HepG2 (cell line): ENCODE measurements at regions not wholly inside any gene's neighbourhood (a gene's known extent, or its start where the extent isn't known, plus 50 kb on each side); places are given as distances from the start of the nearest gene placed in this dataset.

Source experiments
- CBX2 ChIP-seq, 2 experiments: fragments of 200-600 bp in 1 of 2; sonication (generic); formaldehyde crosslinking in 1 of 2; IDR thresholded peaks; 2 replicates each; pipeline versions ENCODE4 v1.7.0 to v1.8.1; 2018 to 2022; ENCODE audit warnings: low read depth in 2 of 2, low read length in 1 of 2, mild to moderate bottlenecking in 1 of 2, missing genetic modification reagents in 1 of 2
- DPF2 ChIP-seq: sonication (generic); formaldehyde crosslinking; IDR thresholded peaks from 2 replicates; pipeline ENCODE4 v1.4.0; 2020; ENCODE audit warnings: mild to moderate bottlenecking, low read depth, missing genetic modification reagents, borderline replicate concordance
- ELF1 ChIP-seq: sonication (generic); formaldehyde crosslinking; IDR thresholded peaks from 2 replicates; pipeline ENCODE4 v1.4.0; 2020; ENCODE audit warnings: missing genetic modification reagents
- EZH2 ChIP-seq: conservative IDR thresholded peaks from 2 replicates; pipeline ENCODE4 v1.6.1; 2012; ENCODE audit warnings: mild to moderate bottlenecking, low read depth, low read length, moderate library complexity
- HCFC1 ChIP-seq: fragments of 150-350 bp; IDR thresholded peaks from 2 replicates; pipeline ENCODE4 v1.6.1; 2014; ENCODE audit warnings: low read depth, low read length
- HNRNPK ChIP-seq: fragments of 200-400 bp; formaldehyde crosslinking; IDR thresholded peaks from 2 replicates; pipeline ENCODE4 v1.6.1; 2018; ENCODE audit warnings: low read length, low read depth, moderate library complexity, mild to moderate bottlenecking; ENCODE audit not compliant: poor library complexity, severe bottlenecking
- MIXL1 ChIP-seq: IDR thresholded peaks from 2 replicates; pipeline ENCODE4 v1.6.1; 2016
- ZBTB33 ChIP-seq: sonication (generic); formaldehyde crosslinking; IDR thresholded peaks from 2 replicates; pipeline ENCODE4 v1.4.0; 2020; ENCODE audit warnings: missing genetic modification reagents
- ZKSCAN1 ChIP-seq: fragments of 150-350 bp; IDR thresholded peaks from 2 replicates; pipeline ENCODE4 v1.6.1; 2014; ENCODE audit warnings: low read length
- ZNF891 ChIP-seq: sonication (generic); formaldehyde crosslinking; IDR thresholded peaks from 2 replicates; pipeline ENCODE4 v1.5.0; 2020; ENCODE audit warnings: mild to moderate bottlenecking, missing genetic modification reagents
- TF ChIP-seq, protein P1 (sequence below): sonication (generic); formaldehyde crosslinking; IDR thresholded peaks from 2 replicates; pipeline ENCODE4 v1.5.1; 2020; ENCODE audit warnings: mild to moderate bottlenecking, missing genetic modification reagents, moderate library complexity
- TF ChIP-seq, protein P2 (sequence below): sonication (generic); formaldehyde crosslinking; IDR thresholded peaks from 2 replicates; pipeline ENCODE4 v1.5.0; 2020; ENCODE audit warnings: mild to moderate bottlenecking, missing genetic modification reagents, moderate library complexity
- TF ChIP-seq, protein P3 (sequence below): sonication (generic); formaldehyde crosslinking; IDR thresholded peaks from 2 replicates; pipeline ENCODE4 v1.4.0; 2020; ENCODE audit warnings: mild to moderate bottlenecking, missing genetic modification reagents, borderline replicate concordance
- TF ChIP-seq, protein P4 (sequence below): sonication (generic); formaldehyde crosslinking; IDR thresholded peaks from 2 replicates; pipeline ENCODE4 v1.9.0; 2022; ENCODE audit warnings: missing genetic modification reagents, mild to moderate bottlenecking, borderline replicate concordance

GRCh38 chr17:63170795-63171194 is 204.8 kb downstream of the TANC2 start:
- TF ChIP-seq, protein P1, sequence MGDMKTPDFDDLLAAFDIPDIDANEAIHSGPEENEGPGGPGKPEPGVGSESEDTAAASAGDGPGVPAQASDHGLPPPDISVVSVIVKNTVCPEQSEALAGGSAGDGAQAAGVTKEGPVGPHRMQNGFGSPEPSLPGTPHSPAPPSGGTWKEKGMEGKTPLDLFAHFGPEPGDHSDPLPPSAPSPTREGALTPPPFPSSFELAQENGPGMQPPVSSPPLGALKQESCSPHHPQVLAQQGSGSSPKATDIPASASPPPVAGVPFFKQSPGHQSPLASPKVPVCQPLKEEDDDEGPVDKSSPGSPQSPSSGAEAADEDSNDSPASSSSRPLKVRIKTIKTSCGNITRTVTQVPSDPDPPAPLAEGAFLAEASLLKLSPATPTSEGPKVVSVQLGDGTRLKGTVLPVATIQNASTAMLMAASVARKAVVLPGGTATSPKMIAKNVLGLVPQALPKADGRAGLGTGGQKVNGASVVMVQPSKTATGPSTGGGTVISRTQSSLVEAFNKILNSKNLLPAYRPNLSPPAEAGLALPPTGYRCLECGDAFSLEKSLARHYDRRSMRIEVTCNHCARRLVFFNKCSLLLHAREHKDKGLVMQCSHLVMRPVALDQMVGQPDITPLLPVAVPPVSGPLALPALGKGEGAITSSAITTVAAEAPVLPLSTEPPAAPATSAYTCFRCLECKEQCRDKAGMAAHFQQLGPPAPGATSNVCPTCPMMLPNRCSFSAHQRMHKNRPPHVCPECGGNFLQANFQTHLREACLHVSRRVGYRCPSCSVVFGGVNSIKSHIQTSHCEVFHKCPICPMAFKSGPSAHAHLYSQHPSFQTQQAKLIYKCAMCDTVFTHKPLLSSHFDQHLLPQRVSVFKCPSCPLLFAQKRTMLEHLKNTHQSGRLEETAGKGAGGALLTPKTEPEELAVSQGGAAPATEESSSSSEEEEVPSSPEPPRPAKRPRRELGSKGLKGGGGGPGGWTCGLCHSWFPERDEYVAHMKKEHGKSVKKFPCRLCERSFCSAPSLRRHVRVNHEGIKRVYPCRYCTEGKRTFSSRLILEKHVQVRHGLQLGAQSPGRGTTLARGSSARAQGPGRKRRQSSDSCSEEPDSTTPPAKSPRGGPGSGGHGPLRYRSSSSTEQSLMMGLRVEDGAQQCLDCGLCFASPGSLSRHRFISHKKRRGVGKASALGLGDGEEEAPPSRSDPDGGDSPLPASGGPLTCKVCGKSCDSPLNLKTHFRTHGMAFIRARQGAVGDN = no peak
- TF ChIP-seq MIXL1 (CRISPR knock-in tag) = no peak
- TF ChIP-seq ELF1 (CRISPR knock-in tag) = no peak
- no peak for TF ChIP-seq HNRNPK
- TF ChIP-seq, protein P2, sequence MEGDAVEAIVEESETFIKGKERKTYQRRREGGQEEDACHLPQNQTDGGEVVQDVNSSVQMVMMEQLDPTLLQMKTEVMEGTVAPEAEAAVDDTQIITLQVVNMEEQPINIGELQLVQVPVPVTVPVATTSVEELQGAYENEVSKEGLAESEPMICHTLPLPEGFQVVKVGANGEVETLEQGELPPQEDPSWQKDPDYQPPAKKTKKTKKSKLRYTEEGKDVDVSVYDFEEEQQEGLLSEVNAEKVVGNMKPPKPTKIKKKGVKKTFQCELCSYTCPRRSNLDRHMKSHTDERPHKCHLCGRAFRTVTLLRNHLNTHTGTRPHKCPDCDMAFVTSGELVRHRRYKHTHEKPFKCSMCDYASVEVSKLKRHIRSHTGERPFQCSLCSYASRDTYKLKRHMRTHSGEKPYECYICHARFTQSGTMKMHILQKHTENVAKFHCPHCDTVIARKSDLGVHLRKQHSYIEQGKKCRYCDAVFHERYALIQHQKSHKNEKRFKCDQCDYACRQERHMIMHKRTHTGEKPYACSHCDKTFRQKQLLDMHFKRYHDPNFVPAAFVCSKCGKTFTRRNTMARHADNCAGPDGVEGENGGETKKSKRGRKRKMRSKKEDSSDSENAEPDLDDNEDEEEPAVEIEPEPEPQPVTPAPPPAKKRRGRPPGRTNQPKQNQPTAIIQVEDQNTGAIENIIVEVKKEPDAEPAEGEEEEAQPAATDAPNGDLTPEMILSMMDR (CRISPR knock-in tag) = no peak
- no peak for TF ChIP-seq CBX2 (IDR thresholded peaks at IDR 0.05; ENCODE audit: low read depth, low read length)
- no peak for TF ChIP-seq CBX2 (CRISPR knock-in tag; IDR thresholded peaks at IDR 0.05; ENCODE audit: low read depth)
- no peak for TF ChIP-seq DPF2 (CRISPR knock-in tag)
- TF ChIP-seq HCFC1 = no peak
- TF ChIP-seq ZNF891 (CRISPR knock-in tag) = no peak
- TF ChIP-seq ZKSCAN1 = no peak
- TF ChIP-seq ZBTB33 (CRISPR knock-in tag) = no peak
- TF ChIP-seq EZH2 = no peak
- TF ChIP-seq, protein P3, sequence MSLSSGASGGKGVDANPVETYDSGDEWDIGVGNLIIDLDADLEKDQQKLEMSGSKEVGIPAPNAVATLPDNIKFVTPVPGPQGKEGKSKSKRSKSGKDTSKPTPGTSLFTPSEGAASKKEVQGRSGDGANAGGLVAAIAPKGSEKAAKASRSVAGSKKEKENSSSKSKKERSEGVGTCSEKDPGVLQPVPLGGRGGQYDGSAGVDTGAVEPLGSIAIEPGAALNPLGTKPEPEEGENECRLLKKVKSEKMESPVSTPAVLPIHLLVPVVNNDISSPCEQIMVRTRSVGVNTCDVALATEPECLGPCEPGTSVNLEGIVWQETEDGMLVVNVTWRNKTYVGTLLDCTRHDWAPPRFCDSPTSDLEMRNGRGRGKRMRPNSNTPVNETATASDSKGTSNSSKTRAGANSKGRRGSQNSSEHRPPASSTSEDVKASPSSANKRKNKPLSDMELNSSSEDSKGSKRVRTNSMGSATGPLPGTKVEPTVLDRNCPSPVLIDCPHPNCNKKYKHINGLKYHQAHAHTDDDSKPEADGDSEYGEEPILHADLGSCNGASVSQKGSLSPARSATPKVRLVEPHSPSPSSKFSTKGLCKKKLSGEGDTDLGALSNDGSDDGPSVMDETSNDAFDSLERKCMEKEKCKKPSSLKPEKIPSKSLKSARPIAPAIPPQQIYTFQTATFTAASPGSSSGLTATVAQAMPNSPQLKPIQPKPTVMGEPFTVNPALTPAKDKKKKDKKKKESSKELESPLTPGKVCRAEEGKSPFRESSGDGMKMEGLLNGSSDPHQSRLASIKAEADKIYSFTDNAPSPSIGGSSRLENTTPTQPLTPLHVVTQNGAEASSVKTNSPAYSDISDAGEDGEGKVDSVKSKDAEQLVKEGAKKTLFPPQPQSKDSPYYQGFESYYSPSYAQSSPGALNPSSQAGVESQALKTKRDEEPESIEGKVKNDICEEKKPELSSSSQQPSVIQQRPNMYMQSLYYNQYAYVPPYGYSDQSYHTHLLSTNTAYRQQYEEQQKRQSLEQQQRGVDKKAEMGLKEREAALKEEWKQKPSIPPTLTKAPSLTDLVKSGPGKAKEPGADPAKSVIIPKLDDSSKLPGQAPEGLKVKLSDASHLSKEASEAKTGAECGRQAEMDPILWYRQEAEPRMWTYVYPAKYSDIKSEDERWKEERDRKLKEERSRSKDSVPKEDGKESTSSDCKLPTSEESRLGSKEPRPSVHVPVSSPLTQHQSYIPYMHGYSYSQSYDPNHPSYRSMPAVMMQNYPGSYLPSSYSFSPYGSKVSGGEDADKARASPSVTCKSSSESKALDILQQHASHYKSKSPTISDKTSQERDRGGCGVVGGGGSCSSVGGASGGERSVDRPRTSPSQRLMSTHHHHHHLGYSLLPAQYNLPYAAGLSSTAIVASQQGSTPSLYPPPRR (CRISPR knock-in tag) = no peak
- TF ChIP-seq, protein P4, sequence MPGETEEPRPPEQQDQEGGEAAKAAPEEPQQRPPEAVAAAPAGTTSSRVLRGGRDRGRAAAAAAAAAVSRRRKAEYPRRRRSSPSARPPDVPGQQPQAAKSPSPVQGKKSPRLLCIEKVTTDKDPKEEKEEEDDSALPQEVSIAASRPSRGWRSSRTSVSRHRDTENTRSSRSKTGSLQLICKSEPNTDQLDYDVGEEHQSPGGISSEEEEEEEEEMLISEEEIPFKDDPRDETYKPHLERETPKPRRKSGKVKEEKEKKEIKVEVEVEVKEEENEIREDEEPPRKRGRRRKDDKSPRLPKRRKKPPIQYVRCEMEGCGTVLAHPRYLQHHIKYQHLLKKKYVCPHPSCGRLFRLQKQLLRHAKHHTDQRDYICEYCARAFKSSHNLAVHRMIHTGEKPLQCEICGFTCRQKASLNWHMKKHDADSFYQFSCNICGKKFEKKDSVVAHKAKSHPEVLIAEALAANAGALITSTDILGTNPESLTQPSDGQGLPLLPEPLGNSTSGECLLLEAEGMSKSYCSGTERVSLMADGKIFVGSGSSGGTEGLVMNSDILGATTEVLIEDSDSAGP (CRISPR knock-in tag) = no peak
